Ammon's horn (tissue), 1 donor: ENCODE measurements at regions not wholly inside any gene's neighbourhood (a gene's known extent, or its start where the extent isn't known, plus 50 kb on each side); places are given as distances from the start of the nearest gene placed in this dataset.

Source experiments
- DNase-seq: peaks from one replicate; pipeline ENCODE4 v3.0.0-alpha.2; 2016; ENCODE audit warnings: low spot score

DNA sequence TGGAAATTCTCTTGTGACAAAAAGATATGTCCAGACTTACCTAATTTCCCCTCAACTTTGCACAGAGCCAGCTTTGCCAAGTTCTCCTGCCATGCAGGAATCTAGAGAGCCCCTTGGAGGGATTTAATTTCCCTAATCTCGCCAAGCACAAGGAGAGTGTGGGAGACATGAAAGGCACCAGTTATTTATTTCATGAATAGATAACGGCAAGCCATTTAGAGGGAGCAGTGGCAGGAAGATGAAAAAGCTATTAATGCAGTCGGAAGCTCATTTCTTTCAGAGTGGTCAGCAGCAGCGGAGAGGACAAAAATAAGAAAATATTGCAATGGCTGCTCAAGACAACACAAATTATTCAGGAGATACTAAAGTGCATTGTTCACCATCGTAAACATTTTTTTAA lies 150.9 kb upstream of the WSCD2 start:
- no peak for DNase-seq

DNA sequence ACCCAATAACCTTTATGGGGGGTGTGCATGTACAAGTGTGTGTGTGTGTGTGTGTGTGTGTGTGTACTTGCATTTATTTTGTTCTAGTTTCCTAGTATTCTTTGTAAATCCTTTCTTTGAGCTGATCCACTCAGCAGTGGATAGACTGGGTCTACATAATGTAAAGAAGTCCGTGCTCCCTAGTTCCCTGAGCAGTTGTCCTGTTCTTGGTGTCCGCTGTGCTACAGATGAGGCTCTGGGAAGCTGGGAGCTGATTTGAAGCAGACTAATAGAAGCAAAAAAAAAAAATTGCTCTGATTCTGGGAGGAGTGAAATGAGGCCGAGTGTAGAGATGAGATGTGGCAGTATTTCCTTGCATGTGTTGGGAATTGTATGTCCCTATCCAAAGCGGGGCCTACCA lies 150.4 kb upstream of the WSCD2 start:
- no peak for DNase-seq

DNA sequence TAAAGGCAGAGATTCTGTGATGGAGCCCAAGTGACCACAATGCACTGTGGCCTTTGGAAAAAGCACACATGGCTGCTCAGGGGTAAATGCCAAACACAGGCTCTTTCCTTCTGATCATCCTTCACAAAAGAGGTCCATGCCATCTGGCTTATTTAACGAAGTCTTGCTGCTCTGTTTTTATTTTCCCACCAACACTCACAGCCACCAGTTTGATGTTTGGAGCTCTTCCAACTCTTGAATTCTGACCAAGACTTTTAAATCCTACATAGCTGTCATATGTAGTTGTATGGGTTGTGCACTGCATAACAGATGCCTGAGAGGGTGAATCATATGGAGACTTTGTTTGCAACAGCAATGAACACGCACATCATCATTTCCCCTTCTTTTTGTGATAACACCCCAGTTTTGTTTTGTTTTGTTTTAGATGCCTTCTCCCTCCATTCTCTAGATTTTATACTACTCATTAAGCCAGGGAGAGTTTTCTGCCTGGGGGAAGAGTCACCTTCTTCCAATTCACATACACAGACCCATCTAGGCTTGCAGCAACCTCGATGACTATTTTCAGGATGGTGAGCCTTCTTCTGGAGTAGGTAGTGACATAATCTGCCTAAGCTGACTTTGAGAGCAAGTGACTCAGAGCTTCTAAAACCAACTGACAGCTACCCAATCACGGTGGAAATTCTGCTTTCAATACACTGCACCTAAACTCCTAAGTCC lies 145.2 kb upstream of the WSCD2 start:
- peak; percentile 25 for DNase-seq

DNA sequence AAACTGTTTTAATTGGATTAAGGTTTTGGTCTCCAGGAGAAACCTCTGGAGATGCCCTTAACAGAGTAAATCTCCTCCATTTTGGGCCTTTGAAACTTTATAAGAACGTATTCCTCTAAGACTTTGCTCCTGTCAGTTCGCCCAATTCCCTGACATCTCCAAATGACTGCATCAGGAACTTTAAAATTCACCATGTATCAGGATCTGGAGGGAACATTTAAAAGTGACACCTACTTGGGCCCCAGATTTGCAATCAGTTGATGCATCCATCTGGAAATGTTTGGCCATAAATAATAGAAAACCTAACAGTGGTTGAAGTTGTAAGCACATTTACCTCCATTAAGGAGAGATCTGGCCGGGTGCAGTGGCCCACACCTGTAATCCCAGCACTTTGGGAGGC lies 144.1 kb upstream of the WSCD2 start:
- no peak for DNase-seq

DNA sequence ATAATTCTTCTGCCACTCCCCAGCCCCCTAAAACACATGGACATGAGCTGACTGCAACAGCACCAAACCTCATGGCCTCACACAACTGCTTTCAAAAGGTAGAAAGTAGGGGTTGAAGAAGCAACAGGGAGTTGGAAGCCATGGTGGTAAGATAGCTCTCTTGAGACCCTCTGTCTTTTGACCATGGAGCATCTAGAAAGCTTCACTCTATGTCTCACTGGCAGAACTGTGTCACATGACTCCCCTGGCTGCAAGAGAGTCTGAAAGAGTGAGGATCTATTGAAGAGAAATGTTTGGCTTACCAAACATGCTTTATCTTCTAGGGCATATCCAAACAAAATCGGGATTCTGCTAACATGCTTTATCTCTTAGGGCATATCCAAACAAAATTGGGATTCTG lies 142.9 kb upstream of the WSCD2 start:
- DNase-seq: no peak

DNA sequence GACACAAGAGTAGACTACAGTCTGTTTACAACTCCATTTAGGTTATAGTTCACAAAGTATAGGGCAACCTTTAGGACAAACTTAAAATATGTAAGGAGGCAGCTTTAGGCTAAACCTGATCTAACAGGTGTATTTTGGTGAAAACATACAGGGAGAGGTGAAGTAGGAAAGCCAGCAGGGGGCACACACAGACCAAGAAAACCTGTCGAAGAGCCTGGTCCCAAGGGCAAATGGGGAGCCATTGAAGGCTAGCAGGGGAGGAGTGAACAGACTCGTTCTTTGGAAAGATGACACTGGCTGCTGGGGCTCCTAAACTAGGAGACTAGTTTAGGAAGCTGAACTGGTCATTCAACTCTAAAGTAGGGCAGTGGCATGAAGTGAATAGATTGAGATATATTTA lies 138.8 kb upstream of the WSCD2 start:
- DNase-seq: peak; percentile 25

DNA sequence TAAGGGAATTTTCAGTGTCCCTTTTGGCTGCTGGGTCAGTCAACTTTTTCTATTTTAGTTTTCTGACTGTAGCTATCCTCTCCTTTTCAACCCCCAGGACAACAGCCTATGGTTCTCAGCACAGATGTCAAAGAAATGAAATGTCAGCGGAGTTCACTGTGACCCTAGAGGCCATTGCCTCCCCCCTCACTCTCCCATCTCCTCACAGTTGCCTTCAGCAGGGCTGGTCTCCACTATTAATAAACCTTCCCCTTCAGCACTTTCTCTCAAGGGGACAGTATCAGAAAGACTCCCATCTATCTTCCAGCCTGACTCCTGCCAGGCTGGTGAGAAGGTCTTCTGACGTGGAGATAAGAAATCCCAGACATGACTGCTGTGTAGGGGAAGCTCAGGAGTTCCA lies 137.1 kb upstream of the WSCD2 start:
- DNase-seq: no peak

DNA sequence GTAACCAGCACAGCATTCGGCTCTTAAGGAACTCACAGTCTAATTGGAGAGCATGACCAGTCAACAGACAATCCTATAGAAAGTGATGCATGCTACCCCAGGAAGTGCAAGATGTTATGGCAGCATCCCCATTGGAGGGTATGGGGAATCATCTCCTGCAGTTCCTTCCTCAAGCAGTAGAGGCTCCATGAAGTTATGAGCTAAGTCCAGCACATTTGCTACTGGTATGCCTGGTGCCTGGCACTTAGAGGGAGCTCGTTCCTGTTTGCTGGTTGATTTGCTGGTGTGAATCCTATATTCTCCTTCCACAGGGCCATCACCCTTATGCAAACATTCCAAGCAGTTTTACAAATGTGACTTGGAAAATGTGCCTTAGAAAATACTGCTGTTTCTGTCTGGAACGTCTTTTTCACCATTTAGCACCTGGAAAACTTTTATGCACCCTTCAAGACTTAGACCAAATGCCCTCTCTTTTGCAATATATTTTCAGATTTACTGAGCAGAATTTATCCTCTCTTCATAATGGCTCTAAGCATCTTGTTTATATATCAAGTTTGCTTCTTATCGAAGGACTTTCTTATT lies 136.1 kb upstream of the WSCD2 start:
- no peak for DNase-seq

DNA sequence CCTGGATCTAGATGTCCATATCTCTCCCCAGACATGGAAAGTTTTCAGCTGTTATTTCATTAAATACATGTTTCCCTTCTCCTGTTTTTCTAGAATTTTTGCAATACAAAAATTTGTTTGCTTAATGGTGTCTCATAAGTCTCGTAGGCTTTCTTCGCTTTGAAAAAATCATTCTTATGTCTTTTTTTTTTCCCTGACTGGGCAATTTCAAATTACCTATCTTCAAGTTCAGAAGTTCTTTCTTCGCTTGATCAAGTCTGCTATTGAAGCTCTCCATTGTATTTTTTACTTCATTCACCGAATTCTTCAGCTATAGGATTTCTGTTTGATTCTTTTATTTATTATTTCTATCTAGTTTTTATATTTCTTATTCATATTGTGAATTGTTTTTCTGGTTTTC lies 130.2 kb upstream of the WSCD2 start:
- no peak for DNase-seq

DNA sequence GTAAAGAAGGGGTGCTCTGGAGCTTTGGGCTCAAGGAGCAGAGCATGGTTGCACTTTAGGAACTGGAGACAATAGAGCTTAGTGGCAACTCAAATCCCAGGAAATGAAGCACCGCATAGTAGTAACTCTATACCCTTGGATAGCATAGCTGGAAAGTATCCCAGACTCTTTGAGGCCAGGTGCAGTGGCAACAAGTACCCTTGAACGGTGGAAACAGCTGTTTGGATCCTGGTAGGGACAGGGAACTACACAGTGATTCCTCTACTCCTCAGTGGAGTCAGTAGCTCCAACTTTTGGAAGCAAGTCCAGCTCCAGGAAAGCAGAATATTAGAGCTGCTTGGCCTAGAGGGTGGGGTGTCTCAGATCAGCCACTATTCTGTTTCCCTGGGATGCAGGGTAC lies 129.0 kb upstream of the WSCD2 start:
- no peak for DNase-seq

DNA sequence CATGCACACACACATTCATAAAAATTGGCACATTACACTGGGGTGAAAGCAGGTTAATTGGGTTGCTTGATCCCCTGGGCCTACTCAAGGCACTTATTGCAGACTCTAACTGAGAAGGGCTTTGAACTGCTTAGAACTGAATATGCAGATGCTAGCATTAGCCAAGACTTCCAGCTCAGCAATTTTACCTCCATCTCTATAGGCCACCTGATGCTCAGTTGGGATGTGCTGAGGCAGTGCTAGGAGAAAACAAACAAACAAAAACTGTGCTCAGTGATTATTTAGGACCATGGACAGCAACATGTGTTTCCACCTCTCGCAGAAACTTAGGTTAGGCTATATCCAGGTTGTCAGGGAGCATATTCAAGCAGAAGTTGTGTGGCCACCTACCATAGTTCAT lies 124.8 kb upstream of the WSCD2 start:
- no peak for DNase-seq

DNA sequence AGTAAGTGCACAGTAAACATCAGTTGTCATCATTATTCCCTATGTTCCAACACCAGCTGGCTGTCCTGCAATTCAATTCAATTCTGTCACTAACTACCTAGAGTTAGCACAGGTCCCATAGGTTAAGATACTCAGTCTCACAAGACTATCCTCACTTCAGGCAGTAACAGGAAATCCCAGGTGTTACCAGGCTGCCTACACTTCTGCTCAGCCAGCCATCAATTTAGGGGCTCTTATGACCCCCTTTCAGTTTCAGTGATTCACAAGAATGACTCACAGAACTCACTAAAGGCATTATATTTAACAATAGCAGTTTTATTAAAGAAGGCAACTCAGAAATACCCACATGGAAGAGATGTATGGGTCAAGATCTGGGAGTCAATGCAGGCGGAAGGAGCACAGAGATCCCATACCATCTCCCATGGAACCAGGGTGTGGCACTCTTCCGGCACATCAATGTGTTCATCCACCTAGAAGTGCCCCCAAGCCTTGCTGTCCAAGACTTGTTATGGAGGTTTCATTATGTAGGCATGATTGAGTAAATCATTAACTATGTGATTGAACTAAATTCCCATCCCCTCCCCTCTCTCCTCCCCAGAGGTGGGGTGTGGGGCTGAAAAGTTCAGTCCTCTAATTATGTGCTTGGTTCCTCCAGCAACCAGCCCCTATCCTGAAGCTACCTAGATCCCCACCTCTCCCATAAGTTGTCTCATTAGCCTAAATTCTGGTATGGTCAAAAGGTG lies 120.8 kb upstream of the WSCD2 start:
- DNase-seq: no peak

DNA sequence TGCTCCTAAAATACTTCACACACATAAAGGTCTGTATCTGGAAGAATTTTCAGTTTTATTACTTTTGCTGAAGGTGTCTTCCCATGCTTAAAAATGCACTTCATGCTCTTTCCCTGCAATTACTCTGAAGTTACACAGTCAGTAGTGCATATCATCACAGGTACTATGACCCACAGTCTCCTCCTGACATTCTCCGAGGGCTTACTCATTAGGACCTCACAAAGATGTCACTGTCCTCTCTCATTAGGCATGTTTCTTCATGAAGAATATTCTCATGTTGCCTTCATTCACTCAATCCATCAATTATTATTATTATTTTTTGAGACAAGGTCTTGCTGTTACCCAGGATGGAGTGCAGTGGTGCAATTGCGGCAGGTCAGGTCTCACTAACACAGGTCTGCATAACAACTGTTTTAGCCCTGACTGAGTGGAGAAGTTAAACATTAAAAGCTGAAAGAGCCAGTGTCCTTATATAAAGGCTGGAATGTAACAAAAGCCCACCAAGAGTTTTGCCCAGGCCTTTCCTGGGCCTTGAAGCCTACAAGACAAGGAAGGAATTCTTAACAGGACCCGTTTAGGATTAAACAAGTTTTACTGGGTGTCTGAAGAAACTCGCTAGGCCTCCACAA lies 119.5 kb upstream of the WSCD2 start:
- no peak for DNase-seq

DNA sequence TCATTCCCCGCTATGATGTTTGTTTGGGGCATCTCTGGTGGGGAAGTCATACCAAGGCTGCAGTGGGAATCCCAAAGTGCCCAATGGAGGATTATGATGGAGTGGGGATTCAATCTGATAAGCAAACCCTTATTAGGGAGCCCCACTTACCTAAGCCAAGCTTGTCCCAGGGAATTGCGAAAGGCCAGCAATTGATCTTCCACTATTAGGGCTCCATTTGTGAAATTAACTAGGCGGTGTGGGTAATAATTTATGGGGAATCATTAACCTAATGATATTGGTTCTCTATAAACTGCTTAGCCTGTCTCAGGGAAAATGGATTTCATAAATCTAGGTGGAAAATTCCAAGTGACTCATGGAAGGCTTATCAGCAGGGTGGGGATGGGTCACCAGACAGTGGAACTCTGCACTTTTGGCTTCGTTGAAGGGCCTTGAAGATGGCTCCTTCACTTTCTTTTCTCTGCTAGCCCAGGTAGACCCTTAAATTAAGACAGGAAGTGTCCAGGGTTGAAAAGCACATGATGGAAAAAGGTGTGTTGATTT lies 113.0 kb upstream of the WSCD2 start:
- DNase-seq: no peak

DNA sequence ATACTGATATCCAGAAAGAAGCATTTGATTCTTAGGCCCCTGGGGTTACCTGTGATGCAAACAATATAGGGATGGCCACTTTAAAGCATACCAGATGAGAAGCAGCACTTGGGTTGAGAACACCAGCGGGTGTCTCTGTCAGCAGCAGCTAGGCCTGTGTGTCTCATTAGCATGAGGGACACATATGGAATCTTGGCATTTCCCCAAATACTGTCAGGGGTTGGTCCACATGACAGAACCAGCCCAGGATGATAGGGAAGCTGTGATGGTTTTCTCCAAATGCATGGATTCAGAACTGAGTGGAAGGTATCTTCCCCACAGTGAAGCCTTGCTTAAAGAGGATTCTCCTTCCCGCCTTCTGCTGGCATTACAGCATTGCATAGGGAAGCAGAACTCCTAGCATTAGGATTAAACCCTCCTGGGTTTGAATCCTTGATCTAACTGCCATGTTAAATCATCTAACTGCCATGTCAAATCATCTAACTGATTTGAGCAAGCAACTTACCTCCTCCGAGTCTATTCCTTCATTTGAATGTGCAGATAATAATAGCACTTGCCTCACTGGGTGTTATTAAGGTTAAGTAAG lies 111.5 kb upstream of the WSCD2 start:
- peak; percentile 7 for DNase-seq

DNA sequence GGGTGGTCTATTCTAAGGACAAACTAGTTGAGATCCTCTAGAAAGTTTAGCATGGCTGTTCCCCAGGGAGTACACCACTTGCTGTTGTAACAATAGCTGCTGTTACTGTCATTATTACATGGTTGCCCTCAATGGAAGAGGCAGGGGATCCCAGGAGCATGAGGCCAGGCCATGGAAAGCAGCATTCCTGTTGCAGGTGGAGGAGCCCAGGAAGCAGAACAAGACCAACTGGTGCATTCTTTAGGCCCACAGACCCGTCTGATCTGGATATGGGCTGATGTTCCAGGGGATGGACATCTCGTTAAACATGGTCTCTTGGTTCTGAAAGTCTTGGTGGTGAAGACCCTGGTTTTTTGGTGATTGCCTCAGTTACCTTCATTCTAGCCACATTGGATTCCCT lies 109.2 kb upstream of the WSCD2 start:
- DNase-seq: no peak

DNA sequence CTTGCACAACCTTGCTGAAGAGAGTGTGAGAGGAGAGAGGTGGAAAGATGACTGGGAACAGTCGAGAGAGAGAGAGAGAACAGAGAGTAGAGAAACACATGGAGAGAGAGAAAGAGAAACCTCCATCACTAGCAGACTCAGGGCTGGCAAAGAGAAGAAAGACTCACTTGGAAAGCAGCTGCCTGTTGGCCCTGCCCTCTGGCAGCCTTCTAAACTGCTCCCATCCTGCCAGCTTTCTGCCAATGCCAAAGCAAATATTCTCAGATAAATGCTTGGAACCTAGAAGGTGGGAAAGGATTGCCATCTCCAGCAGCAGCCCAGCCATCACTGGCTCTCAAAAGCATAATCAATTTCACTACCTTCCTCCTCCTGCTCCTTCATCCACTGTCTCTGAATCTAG lies 107.9 kb upstream of the WSCD2 start:
- no peak for DNase-seq

DNA sequence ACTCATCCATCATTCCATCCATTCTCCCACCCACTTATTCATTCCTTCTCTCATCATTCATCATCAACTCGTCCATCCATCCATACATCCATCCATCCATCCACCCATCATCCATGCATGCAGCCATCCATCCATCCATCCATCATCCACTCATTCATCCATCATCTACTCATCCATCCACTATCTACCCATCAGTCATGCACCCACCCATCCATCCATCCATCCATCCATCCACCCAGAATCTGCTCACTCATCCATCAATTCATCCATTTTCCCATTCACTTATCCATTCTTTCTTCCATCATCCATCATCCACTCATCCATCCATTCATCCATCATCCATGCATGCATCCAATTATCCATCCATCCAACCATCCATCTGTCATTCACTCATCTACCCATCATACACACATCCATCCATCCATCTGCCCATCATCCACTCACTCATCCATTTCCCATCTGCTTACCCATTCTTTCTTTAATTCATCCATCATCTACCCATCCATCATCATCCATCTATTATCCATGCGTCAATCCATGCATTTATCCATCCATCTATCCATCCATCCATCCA lies 107.1 kb upstream of the WSCD2 start:
- no peak for DNase-seq

DNA sequence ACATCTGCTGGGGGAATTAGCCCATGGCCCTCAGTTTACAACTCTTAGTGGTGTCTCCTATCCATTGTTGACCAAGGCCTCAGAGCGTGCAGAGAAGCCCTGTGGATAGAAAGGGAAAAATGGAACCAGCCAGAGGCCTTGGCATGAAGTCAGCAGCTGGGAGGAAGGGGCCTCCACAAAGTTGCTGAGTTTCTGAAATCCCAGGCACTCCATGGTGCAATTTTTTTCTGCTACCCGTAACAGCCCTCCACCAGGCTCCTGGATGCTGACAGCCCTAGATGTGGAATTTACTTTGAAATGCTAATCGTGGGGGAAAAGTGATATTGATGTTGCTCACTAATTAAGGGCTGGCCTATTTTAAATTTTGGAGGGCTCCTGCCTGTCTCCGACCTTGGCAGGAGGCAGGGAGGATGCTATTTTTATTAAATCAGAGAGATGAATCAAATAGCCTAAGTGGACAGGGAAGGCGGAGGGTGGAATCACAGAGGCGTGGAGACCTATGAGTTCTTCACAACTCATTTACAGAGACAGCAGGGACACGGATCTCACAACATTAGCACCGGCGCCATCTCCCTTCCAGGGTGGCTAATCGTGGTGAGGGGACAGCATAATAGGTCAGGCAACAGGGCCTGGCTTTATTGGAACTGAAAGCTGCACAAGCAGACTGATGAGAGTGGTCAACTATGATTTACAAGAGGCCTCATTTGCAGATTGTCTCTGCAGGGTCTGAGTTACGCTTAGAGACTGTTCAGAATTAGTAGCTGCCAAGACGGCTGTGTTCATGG lies 99.8 kb upstream of the WSCD2 start:
- DNase-seq: no peak

DNA sequence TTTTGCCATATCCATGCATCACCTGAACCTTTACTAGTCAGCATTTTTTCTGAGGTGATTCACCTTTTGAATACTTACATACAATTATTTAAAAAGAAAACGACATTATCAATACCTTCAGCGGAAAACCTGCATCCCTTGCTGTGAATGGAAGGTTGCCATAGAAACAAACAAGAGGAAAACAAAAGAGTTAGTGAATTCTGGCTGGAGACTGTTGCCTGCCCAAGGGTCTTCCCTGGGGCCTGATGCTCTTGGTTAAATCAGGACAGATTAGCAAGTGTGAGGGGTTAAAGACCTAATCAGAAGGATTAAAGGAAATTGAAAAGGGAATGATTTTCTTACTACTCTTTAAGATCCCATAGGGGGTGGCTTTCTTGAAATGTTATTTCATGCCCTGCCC lies 96.0 kb upstream of the WSCD2 start:
- DNase-seq: no peak

DNA sequence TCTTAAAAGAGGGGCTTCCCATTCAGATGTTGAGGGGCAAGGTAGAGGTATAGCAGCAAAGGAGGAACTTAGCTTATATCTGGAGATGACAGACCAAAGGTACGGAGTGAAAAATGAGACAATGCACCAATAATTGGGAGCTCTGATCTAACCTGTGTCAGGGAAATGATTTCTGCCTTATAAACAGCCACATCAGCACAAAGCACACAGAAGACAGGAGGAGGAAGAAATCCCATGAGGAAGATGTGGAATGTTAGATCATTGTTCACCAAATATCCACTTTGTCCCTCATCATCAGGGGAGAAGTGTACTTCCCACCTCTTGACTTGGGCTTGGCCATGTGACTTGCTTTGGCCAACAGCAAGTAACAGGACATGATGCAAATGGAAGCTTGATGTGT lies 93.7 kb upstream of the WSCD2 start:
- no peak for DNase-seq
